Stimulated activated CD8-positive, alpha-beta memory T cell treated with anti-CD3 and anti-CD28 coated beads, Interleukin-15, amount 100 ng/mL, for 48 hours (primary cell): ENCODE measurements at regions not wholly inside any gene's neighbourhood (a gene's known extent, or its start where the extent isn't known, plus 50 kb on each side); places are given as distances from the start of the nearest gene placed in this dataset.

Experiments
- DNase-seq, 2 donors: peaks; one replicate each; pipeline ENCODE4 v3.0.0-alpha.2; 2020; ENCODE audit warnings: low read depth in 2 of 2

DNA sequence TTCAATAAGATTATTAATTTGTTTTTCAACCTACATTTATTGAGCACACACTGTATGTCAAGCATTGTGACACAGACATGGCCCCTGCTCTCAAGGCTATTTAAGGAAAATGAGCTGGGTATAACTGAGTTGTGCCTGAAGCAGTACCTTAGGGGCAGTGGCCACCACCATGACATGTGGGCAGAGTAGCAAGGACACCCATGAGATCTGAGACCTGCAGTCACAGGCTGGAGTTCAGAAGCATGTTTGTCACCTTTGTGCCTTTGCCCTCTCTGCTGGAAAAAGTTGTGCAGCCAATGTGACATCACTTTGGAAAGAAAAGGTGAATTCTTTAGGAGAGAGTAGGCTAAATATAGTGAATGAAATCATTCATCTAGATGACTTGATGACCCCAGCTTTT, 501.3 kb downstream of the BCOR start:
- no peak for DNase-seq

DNA sequence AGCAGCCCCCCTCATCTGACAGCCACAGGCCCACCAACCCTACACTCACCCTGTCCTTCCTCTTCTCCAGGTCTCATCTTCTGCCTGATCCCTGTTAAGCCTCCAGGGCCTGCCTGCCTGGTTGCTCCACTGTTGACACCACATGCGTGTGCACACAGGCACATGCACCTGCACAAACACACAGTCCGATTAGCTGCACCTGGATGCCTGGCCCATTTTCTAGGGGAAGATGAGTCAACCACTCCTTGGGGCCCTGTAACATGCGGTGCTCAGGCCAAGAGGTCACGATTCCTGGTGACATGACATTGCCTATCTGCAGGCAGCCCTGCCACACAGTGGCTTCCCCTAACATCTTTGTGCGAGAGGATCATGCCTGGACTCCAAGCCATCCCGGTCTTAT, 498.4 kb downstream of the BCOR start:
- no peak for DNase-seq

DNA sequence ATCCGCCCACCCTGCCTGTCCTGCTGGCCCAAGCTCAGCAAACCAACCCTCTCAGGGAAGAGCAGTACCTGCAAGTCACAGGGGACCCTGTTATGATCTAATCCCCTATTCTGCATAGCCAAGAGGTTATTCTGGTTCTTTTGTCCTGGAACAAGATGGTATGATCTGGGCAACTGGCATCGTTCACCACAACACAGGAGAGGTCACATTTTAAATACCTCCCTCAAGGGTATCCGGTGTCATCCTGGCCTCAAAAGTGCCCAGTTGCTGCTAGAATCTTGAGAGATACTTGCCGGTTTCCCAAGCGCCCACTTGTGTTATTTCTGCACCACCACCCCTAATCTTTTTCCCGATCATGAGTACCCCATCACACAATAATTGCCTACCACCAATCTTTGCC, 497.5 kb downstream of the BCOR start:
- DNase-seq = no peak

DNA sequence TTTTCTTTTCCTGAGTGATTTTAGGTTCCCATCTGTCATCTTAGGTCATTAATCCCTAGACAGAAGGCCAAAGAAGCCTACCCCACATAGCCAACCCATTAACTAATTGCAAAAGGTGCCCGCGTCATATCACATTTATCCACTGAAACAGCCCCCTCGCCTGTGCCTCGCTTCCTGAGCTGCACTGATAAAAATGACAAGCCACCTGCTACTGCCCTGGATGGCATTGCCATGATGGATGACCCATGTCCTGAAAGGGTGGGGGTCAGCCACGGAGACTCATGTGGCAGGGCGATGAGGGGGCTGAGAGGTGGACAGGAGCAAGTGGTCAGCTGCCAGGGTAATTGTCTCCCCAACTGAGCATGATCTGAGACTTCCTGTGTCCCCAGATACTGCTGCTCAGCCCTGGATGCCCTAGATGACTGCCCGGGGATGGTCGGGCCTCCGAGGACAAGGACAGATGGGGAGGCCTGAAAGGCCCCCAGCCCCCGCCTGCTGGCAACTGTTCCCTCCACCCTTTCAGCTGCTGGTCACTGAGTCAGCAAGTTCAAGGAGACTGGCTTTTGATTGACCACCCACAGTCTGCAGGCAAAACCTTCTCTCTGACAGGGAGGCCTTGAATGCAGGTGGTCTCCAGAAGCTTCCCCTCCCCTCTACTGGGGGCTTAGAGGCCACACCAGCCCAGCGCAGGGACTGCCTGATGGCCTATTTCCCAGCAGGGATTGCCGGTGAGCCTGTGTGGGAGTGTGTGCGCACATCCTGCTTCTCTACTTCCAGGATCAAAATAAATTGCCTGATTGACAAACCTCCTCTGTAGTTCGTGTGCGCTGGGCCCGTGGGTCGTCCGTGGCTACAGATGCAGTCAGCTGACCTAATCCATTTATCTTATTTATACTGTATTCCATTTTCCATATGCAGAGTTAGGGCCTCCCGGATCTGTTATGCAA, 496.3 kb downstream of the BCOR start:
- no peak for DNase-seq

DNA sequence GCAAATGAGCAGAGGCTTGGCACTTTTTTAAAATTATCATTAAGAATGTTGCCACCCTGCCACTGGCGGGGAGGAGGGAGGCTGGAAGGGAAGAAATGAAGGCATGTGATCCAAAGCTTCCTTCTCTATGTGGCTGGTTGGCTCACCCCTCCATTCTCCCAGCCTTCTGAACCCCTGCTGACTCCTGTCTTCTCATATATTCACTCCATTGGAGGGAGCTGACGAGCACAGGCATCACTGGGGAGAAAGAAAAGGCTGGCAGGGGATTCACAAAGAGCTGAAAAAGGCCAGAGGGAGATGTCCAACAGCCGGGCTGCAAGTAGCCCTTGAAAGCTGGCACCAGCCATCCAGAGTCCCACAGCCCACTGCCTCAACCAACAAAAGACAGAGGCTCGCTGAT, 495.6 kb downstream of the BCOR start:
- no peak for DNase-seq

DNA sequence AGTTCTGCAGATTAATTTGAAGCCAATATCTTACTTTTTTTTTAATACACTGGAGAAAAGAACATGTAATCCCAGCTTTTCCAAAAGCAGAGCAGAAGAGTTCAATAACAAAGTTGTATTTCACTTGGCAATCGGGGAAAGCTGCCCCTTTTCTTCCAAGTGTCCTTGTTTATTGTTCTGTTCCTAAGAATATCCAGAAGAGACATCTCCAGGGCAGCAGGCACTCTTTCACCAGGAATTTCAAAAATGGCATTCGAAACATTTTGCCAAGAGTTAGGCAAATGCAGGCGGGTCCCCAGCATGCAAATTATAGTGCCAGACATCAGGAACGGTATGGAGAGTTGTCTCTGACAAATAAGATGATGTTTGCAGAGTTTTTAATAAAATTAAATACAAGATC, 494.5 kb downstream of the BCOR start:
- no peak for DNase-seq

DNA sequence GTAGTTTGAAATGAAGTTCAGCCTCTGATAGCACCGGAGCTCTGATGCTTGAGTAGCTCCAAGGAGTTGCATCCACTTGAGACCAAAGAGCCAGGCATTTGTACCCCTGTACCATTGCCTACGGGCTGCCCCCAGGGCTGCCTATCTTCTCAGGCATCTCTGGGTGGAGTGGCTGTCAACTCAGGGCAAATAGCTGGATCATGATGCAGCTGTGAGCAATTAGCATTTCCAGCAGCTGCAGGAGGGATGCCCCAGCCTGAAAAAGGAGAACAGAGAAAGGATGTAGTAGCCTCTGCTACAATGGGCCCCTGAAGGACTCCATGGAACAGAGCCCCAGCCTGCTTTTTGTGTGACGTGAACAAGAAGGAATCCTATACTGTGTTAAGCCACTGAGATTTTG, 492.6 kb downstream of the BCOR start:
- no peak for DNase-seq

DNA sequence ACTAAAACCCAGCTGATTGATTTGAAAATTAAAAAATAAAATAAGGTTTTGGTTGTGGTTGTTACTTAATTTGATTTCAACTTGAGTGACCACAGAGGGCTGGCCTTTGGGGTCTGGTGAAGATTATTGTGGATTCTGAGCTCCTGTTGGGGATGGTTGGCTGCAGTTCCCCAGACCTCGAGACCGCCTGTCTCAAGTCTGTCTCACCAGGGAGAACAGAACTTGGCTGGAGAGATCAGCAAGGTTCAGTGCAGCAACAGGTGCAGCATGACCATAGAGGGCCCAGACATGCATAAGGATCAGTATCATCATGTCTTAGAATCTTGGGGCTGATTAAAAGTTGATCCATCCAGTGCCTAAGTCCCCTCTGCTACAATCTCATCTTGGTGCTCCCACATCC, 491.9 kb downstream of the BCOR start:
- DNase-seq = no peak

DNA sequence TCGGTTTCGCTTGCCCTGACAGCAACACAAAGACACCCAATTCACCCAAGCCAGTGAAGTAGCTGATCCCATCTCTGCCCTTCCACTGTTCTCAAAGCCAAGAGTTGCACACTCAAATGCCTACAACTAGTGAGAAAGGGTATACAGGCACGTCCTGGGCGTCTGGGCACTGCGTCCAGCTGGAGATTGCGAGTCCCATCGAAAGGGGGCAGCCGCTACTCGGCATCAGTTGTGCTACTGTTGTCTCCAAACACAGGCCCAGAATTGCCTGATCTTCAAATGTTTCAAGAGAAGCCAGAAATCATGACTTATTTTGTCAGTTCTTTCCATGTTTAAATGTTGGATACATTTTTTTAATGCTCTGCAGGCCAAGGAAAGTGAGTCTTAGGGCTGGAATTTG, 487.8 kb downstream of the BCOR start:
- no peak for DNase-seq

DNA sequence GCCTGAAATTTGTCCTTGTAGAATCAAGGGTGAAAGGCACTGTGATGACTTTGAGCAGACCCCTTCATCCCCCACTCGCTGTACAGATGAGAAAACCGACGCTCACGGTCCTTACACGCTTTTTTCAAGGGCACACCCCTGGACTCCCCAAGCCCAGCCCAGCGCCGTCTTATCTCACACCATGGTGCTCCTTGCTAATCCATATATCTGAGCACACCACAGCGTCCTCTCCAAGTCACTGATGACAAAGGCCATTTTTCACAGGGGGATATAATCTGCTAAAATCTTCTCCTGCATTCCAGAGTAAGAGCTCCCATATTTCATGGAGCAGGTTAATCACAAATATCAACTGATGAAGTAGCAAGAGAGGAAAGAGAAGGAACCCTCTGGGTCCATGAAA, 486.3 kb downstream of the BCOR start:
- no peak for DNase-seq

DNA sequence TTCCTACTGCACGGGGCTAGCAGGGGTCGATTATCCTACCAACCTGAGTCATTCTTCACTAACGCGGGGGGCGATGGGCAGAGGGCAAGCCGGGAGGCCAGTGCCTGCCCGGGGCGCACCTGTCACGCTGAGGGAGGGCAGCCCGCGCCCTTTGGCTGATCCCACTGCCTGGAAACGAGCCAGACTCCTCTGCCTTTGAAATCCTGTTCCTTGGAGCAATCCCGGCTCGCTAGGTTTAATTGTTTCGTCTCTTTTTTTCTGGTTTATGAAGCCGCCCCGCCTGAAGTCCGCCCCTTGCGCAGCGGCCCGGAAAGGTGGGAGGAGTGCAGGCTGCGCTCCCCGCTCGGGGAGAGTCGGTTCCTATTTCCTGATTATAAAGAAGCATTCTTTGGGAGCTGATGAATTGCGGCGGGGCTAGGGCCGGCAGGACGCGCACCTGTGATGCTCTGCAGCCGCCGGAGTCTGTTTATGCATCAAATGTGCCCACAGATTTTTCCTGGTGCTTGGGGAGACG, 484.2 kb downstream of the BCOR start:
- peak in 1 of 2 donors; percentile 8 for DNase-seq

DNA sequence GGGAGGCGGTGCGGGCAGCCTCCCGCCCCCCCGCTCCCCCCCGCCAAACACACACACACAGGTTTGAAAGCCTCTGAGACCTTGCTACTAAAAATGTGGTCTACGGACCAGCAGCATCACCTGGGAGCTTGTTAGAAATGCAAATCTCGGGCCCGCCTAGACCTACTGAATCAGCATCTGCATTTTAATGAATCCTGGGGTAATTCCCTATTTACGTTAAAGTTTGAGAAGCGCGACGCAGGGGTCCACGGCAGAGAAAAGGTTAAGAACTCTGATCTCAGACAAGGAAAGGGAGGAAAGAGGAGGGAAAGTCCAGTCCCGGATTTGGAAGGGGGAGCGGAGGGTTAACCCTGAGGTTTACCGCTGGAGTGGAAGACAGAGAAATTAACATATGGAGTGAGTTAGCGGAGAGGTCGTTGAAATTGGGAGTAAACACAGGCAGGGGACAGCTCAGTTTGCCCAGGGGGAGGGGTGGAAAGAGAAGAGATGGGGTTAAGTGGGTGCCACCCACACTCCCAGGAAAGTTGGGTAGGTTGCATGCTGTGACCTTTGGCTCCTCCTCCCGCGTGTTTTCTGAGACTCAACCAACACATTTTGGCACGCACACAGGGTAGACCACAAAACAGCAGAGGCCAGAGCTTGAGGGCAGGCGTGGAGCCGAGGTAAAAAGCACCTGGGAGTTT, 483.6 kb downstream of the BCOR start:
- DNase-seq = peak; percentile 58

DNA sequence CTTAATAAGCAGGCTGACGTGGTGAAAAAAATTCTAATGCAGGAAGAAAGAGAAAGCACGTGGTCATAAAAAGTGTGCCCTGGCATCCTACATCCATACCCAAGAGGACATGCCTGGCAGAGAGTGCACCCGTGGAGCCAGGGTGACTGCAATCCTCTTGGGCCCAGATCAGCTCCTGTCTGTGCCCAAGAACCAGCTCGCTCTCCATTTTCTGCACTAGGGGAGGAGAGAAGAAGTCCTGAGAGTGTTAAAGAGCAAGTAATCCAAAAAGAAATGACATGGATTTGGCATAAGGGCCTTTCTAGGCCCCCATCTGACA, 483.1 kb downstream of the BCOR start:
- no peak for DNase-seq

DNA sequence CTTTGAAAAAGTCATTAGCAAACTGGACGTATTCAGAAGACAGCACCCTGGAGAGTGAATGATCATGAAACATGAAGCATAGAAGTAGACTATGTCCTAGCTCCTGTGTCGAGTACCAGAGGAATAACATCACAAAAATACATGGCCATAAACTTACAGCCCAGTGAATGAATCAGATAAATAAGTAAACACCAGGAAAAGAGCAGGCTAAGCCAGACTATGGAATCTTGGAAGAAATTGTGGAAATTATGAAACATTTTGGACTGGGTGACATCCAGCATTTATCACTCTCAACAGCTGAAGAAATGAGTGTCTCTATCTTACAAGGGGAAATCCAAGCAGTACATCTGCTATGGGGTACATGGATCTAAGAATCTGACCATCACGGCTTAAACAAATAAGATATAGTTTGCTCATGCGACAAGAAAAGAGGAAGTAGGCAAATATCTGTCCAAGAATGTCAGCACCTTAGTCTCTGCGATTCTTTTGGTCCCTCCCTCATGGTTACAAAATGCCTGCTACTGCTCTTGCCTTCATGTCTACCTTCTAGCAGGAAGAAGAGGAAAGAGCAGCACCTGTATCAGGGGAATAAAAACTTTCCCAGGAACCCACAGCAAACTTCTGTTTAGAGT, 481.5 kb downstream of the BCOR start:
- no peak for DNase-seq

DNA sequence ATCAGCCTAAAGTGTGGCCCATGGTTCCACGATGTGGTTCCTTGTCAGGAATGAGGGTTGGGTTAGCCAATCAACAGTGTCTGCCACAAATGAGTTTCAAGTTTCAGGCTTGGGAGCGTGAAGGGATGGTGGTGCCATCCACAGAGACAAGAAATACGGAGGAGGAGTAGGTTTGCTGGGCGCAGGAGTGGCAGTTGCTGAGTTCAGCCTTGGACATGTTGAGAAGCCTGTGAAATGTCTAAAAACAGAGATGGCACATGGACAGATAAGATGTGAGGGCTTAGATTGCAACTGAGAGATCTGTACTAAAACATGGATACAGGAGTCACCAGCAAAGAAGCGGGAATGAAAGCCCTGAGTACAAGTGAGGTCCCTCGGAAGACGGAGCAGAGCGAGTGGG, 481.0 kb downstream of the BCOR start:
- no peak for DNase-seq

DNA sequence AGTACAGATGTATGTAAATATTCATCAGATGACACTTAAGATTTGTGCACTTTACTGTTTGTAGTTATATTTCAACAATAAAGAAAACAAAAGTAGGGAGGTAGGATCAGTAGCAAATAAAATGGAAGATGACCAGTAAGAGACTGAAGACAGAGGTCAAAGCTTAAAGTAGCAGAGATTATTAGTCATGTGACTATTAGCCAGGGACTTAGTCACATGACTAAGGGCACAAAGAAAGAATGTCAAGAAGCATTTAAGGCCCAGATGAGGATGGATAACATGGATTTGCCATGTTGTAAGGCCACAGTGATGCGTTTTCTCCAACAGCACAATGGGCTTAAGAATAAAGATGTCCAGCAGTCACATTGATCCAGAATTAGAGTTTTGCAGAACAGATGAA, 479.6 kb downstream of the BCOR start:
- DNase-seq = no peak

DNA sequence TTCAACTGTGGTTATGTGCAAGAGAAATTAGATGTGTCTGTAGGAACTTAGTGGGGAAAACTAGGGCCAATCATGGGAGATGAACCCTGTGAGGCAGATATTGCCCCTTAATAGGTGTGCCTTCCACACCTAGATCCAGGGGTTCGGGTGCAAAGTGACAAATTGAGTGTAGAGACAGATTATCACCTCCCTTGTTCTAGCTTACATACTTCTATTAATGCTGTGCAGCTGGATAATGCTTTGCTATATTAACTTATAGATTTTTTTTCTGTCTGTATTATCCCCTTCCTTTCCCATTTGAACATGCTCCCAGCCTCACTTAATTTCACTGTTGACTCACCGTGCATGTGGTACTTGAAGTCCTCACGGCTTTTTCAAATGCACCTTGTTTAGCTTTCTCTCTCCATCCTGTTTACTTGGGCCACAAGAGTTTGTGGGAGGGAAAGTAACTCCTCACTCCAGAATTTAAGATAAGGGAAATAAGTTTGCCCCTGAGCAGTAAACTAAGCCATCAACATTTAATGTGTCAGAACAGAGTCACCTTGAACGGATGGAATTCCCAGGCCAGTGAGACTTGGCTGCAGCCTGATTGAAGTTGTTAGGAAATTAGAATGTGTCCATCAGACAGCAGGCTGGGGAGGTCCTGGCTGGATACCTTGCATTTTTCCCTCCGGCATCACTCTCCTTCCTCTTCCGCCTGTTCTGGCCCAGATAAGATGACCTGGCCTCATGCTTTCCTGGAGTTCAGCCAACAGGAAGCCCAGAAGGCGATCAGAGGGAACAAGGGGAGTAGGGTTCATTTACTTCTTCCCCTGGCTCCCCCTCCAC, 478.4 kb downstream of the BCOR start:
- no peak for DNase-seq

DNA sequence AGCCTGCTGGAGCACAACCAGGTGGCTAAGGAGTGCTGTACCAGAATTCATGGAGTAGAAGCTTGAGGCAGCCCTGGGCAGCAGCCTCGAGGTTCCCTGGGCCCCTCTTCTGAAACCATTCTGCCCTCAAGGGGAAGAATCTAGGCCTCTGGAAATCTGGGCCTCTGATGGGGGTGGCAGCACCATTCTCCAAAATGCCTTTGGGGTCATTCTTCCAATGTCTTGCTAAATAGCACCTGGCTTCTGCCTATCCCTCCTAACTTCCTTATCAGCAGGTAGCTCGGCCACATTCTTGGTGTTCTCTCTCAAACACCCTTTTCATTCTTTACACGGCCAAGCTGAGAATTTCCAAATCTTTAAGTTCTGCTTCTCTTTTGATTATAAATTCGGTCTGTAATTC, 473.6 kb downstream of the BCOR start:
- no peak for DNase-seq

DNA sequence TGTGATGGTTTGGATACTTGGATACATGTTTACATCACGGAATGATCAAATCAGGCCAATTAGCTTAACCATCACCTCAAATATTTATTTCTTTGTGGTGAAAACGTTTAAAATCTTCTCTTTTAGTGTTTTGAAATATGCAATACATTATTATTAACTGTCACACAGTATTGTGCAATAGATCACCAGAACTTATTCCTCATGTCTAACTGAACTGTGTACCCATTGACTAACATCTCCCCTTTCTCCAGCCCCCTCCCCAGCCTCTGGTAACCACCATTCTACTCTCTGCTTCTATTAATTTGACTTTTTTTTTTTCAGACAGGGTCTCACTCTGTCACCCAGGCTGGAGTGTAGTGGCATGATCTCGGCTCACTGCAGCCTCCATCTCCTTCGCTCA, 471.9 kb downstream of the BCOR start:
- no peak for DNase-seq

DNA sequence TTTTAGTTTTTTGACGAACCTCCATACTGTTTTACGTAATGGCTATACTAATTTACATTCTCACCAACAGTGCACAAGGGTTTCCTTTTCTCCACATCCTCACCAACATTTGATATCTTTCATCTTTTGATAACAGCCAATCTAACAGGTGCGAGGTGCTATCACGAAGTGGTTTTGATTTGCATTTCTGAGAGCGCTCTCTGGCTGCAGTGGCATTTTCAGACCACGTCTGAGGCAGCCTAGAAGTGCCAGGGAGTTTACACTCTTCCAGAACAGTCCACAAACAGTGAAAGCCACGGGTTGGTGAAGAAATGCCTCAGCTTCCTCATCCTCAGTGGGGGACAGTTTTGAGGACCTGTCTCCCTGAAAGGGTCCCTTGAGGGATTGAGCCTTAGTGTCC, 471.0 kb downstream of the BCOR start:
- no peak for DNase-seq

DNA sequence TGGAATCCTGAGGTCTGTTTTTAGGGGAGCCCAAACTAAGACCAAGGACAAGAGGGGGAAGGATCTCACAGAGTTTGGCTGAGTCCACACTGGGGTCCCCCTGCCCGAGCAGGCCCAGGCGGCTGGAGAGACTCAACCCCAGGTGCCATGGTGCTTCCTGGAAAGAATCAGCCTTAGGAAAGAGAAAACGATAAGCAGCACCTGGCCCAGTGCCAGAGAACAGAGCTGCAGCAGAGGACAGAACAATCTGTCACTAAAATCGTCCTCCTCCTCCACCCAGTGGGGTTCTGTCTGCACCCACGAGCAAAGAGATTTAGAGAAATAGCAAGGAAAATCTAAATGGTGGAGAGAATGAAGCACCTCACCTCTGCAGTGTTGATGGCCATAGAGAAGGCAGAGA, 470.5 kb downstream of the BCOR start:
- no peak for DNase-seq

DNA sequence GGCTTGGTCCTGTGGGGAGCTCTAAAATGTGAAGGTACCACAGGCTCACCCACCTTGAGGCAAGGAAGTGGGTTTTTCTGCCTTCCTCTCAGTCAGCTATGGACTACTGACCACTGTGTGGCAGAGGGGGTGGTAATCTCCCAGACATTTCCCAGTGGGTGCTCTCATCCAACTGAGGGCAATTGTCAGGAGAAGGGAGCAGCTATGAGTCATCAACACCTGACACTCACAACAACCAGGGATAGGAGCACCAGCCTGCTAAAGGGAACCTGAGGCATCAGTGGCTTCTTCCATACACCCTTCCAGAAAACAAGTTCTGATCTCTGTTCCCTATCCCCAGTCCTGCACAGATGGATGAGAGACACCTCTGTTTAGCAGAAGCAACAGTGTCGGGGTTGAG, 468.8 kb downstream of the BCOR start:
- DNase-seq = no peak
